DOHH2 (cell line): ENCODE measurements at regions not wholly inside any gene's neighbourhood (a gene's known extent, or its start where the extent isn't known, plus 50 kb on each side); places are given as distances from the start of the nearest gene placed in this dataset.

ENCODE experiments used
- H3F3A ChIP-seq: fragments of 200-600 bp; sonication (generic), shearing (Covaris generic); 2 replicates; pipeline ENCODE4 v1.6.0; 2016; ENCODE audit warnings: antibody characterized with exemption, mild to moderate bottlenecking; ENCODE audit not compliant: control insufficient read depth, insufficient read depth
- H3K27ac ChIP-seq: fragments of 200-600 bp; sonication (generic); 2 replicates; pipeline ENCODE4 v1.5.1; 2014; ENCODE audit warnings: low read depth, mild to moderate bottlenecking, low read length, moderate library complexity
- H3K27me3 ChIP-seq: fragments of 200-600 bp; sonication (generic); 2 replicates; pipeline ENCODE4 v1.6.1; 2014; ENCODE audit warnings: mild to moderate bottlenecking, low read length, mixed read lengths; ENCODE audit not compliant: control insufficient read depth
- H3K36me3 ChIP-seq: fragments of 200-600 bp; sonication (generic); 2 replicates; pipeline ENCODE4 v1.6.1; 2014; ENCODE audit warnings: mild to moderate bottlenecking, low read length, moderate library complexity, mixed read lengths; ENCODE audit not compliant: control insufficient read depth
- H3K4me1 ChIP-seq: fragments of 200-600 bp; sonication (generic); 2 replicates; pipeline ENCODE4 v1.6.1; 2014; ENCODE audit warnings: mild to moderate bottlenecking, low read length, mixed read lengths; ENCODE audit not compliant: control insufficient read depth
- H3K4me2 ChIP-seq: fragments of 200-600 bp; sonication (generic); 2 replicates; pipeline ENCODE4 v1.6.0; 2014; ENCODE audit warnings: mild to moderate bottlenecking, low read length, moderate library complexity
- H3K4me3 ChIP-seq: fragments of 200-600 bp; sonication (generic); 2 replicates; pipeline ENCODE4 v1.5.1; 2014; ENCODE audit warnings: mild to moderate bottlenecking, low read length, mixed read lengths
- H3K79me2 ChIP-seq: fragments of 200-600 bp; sonication (generic); 2 replicates; pipeline ENCODE4 v1.6.1; 2014; ENCODE audit warnings: mild to moderate bottlenecking, low read length, mixed read lengths; ENCODE audit not compliant: control insufficient read depth
- H3K9me2 ChIP-seq: fragments of 200-600 bp; sonication (generic); replicated peaks from 2 replicates; pipeline ENCODE4 v1.6.1; 2014; ENCODE audit warnings: mild to moderate bottlenecking, low read length, mixed read lengths; ENCODE audit not compliant: control insufficient read depth
- H3K9me3 ChIP-seq: fragments of 200-600 bp; sonication (generic); 2 replicates; pipeline ENCODE4 v1.6.1; 2014; ENCODE audit warnings: antibody characterized with exemption, low read length, mixed read lengths; ENCODE audit not compliant: control insufficient read depth, insufficient read depth
- H4K20me1 ChIP-seq: fragments of 200-600 bp; sonication (generic); 2 replicates; pipeline ENCODE4 v1.6.0; 2014; ENCODE audit warnings: low read depth, mild to moderate bottlenecking, antibody characterized with exemption, low read length, moderate library complexity; ENCODE audit not compliant: control insufficient read depth, insufficient read depth
- EZH2phosphoT487 ChIP-seq: fragments of 200-600 bp; sonication (generic); IDR thresholded peaks from 2 replicates; pipeline ENCODE4 v1.6.1; 2017; ENCODE audit warnings: borderline replicate concordance, mild to moderate bottlenecking, antibody characterized with exemption, low read length, moderate library complexity, mixed read lengths
- TF ChIP-seq, protein P1 (sequence below): fragments of 200-600 bp; sonication (generic); IDR thresholded peaks from one replicate; pipeline ENCODE4 v1.5.1; 2014; ENCODE audit warnings: antibody characterized with exemption, mild to moderate bottlenecking, low read depth, low read length; ENCODE audit not compliant: poor library complexity, severe bottlenecking

DNA sequence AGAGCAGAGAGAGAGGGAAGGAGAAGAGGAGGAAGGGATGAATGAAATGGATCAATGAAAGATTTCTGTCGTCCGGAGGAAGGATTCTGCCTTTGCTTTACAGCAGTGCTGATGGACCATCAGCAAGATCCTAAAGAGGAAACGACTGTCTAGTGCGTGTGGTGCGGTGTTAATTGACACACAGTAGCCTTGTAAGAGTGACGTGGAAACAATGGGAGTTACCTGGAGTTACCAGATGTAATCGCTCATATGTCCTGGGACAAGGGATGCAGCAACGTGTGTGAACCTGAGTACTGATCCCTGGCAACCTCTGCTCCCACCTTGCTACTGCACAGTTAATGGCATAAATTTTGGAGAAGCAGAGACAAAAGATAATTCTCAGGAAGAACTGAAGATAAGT, 62.6 kb upstream of the TPRG1 start:
- Histone ChIP-seq H3K36me3 (no peaks in the 10 kb centered on the region), H3F3A (no peaks in the 10 kb centered on the region), H3K4me2 (no peak overlapping the region), H3K27ac (no peak overlapping the region), H3K79me2 (no peaks in the 10 kb centered on the region), H3K4me1 (no peaks in the 10 kb centered on the region), H3K27me3 (peaks cover 8% of the 10 kb centered on the region; the same call in 1 of the 2 replicates), H3K9me2 (no peaks in the 10 kb centered on the region), H3K4me3 (no peak overlapping the region), H3K9me3 (no peaks in the 10 kb centered on the region), H4K20me1 (no peaks in the 10 kb centered on the region)
- no peak for TF ChIP-seq EZH2phosphoT487
- TF ChIP-seq, protein P1, sequence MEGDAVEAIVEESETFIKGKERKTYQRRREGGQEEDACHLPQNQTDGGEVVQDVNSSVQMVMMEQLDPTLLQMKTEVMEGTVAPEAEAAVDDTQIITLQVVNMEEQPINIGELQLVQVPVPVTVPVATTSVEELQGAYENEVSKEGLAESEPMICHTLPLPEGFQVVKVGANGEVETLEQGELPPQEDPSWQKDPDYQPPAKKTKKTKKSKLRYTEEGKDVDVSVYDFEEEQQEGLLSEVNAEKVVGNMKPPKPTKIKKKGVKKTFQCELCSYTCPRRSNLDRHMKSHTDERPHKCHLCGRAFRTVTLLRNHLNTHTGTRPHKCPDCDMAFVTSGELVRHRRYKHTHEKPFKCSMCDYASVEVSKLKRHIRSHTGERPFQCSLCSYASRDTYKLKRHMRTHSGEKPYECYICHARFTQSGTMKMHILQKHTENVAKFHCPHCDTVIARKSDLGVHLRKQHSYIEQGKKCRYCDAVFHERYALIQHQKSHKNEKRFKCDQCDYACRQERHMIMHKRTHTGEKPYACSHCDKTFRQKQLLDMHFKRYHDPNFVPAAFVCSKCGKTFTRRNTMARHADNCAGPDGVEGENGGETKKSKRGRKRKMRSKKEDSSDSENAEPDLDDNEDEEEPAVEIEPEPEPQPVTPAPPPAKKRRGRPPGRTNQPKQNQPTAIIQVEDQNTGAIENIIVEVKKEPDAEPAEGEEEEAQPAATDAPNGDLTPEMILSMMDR, result no peak

GRCh38 chr3:189117087-189117486, 54.7 kb upstream of the TPRG1 start:
- H4K20me1 ChIP-seq, result no peaks in the 10 kb centered on the region
- H3K4me1 ChIP-seq, result no peaks in the 10 kb centered on the region
- H3K27me3 ChIP-seq, result 0 out of 2 replicates have a peak, but pooled peaks cover 2% of the 10 kb centered on the region
- no peak overlapping the region for H3K4me2 ChIP-seq
- no peak for TF ChIP-seq EZH2phosphoT487
- TF ChIP-seq, protein P1, result no peak
- H3K79me2 ChIP-seq, result no peaks in the 10 kb centered on the region
- no peak overlapping the region for H3K27ac ChIP-seq
- H3K4me3 ChIP-seq, result no peak overlapping the region
- H3K36me3 ChIP-seq, result no peaks in the 10 kb centered on the region
- no peaks in the 10 kb centered on the region for H3K9me2 ChIP-seq
- no peaks in the 10 kb centered on the region for H3F3A ChIP-seq
- H3K9me3 ChIP-seq, result no peaks in the 10 kb centered on the region

DNA sequence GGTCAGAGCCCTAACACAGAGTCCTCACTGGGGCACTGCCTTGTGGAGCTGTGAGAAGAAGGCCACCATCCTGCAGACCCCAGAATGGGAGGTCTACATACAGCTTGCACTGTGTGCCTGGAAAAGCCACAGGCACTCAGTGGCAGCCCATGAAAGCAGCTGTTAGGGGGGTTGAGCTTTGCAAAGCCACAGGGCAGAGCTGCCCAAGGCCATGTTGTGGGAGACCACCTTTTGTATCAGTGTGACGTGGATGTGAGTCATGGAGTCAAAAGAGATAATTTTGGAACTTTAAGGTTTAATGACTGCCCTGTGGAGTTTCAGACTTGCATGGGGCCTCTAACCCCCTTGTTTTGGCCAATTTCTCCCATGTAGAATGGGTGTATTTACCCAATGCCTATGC, 52.9 kb upstream of the TPRG1 start:
- Histone ChIP-seq H3K9me2 (no peaks in the 10 kb centered on the region), H3K9me3 (no peaks in the 10 kb centered on the region), H3K4me1 (no peaks in the 10 kb centered on the region), H3K27me3 (0 out of 2 replicates have a peak, but pooled peaks cover 2% of the 10 kb centered on the region), H3K79me2 (no peaks in the 10 kb centered on the region), H4K20me1 (no peaks in the 10 kb centered on the region), H3K36me3 (no peaks in the 10 kb centered on the region), H3K4me3 (no peak overlapping the region), H3K27ac (no peak overlapping the region), H3K4me2 (no peak overlapping the region), H3F3A (no peaks in the 10 kb centered on the region)
- TF ChIP-seq, protein P1, result no peak
- no peak for TF ChIP-seq EZH2phosphoT487
